ENCODE measurements at regions not wholly inside any gene's neighbourhood (a gene's known extent, or its start where the extent isn't known, plus 50 kb on each side); places are given as distances from the start of the nearest gene placed in this dataset.
"Not testable (repeated sequence)": the region's sequence is repeated elsewhere in the genome, so short reads cannot be mapped to it uniquely, and the experiment has no call there.

- dilution Hi-C loops (cut with HindIII; ENCODE audit: low sequenced_read_pairs, unreplicated experiment) = no loop called here
- no TSS peak for BruUV-seq (replicated peaks)
- POLR2A ChIA-PET (ENCODE audit: unreplicated experiment) = no interaction called here
These were observed 65.6 kb downstream of the OPTC start for GRCh38 chr1:203559523-203559922.

DNA sequence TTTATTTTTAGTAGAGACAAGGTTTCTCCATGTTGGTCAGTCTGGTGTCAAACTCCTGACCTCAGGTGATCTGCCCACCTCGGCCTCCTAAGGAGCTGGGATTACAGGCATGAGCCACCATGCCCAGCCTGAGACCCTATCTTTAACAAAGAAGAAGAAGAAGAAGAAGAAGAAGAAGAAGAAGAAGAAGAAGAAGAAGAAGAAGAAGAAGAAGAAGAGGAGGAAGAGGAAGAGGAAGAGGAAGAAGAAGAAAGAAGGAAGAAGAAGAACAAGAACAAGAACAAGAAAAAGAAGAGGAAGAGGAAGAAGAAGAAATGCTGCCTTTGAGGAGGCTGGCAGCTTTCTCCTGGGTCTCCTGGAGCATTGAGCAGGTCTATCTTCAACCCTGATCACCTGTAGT is 64.9 kb upstream of the ATP2B4 start:
- H3K4me3 ChIP-seq (ENCODE audit: insufficient read depth, low read depth, low read length); DNase-seq; H4K91ac ChIP-seq (ENCODE audit: insufficient read depth, low read depth, low read length); H3K9me3 ChIP-seq (ENCODE audit: control insufficient read depth, insufficient read depth, low read length); H3K36me3 ChIP-seq (ENCODE audit: control insufficient read depth, insufficient read depth, low read length); H2AK5ac ChIP-seq (ENCODE audit: low read depth, low read length); POLR2A ChIA-PET (ENCODE audit: unreplicated experiment); in situ Hi-C loops (cut with MboI; ENCODE audit: low sequenced_read_pairs); H3K18ac ChIP-seq (ENCODE audit: low read depth, low read length); intact Hi-C loops (cut with micrococcal nuclease); H3K9ac ChIP-seq (ENCODE audit: low read depth, low read length); BruUV-seq (replicated peaks); ATAC-seq (ENCODE audit: low read depth); dilution Hi-C loops (cut with HindIII; ENCODE audit: low sequenced_read_pairs, unreplicated experiment); H3K27ac ChIP-seq (ENCODE audit: insufficient read depth, low read length); H2AFZ ChIP-seq (replicated peaks; ENCODE audit: low read length, poor library complexity); H4K8ac ChIP-seq (ENCODE audit: low read depth in 2 of 2, low read length in 2 of 2); H4K5ac ChIP-seq (ENCODE audit: low read depth, low read length); H3K79me1 ChIP-seq (ENCODE audit: low read depth in 1 of 2, low read length in 2 of 2); H3K23ac ChIP-seq (ENCODE audit: low read depth, low read length); H2BK5ac ChIP-seq (ENCODE audit: low read depth, low read length, poor library complexity, severe bottlenecking); CTCF ChIA-PET; H4K20me1 ChIP-seq (ENCODE audit: insufficient read depth, low read length); H3K27me3 ChIP-seq (ENCODE audit: control insufficient read depth, insufficient read depth, low read length); H2AK9ac ChIP-seq (replicated peaks; ENCODE audit: low read depth, low read length, poor library complexity); H3K4me2 ChIP-seq (ENCODE audit: low read depth, low read length); H3K56ac ChIP-seq (ENCODE audit: extremely low read depth, insufficient read depth, low read length): not testable (repeated sequence)
- Histone ChIP-seq H3K4me1 (ENCODE audit: control insufficient read depth, insufficient read depth, low read length) (peaks cover 22% of the 10 kb centered on the region), H3K9me1 (ENCODE audit: insufficient read depth, low read length) (peaks cover 19% of the 10 kb centered on the region), H3K4ac (ENCODE audit: low read depth, low read length) (peak overlapping the region; percentile 13; the same call in 1 of the 2 replicates), H2BK20ac (ENCODE audit: low read depth, low read length) (peak overlapping the region; percentile 63; the same call in 1 of the 2 replicates), H2BK15ac (ENCODE audit: low read depth, low read length) (peak overlapping the region; percentile 42; the same call in 1 of the 3 replicates), H2BK120ac (ENCODE audit: low read depth, low read length) (peak overlapping the region; percentile 35; the same call in 1 of the 2 replicates), H3K14ac (replicated peaks; ENCODE audit: low read depth, low read length) (peak overlapping the region; percentile 40; the same call in 1 of the 2 replicates)
- no CpG with 5 or more reads among the region's 1 CpG for WGBS, 2 experiments (ENCODE audit: extremely low coverage in 2 of 2, insufficient read length in 1 of 2)

More at GRCh38 chr1:203559523-203559922, 65.6 kb downstream of the OPTC start:
- Histone ChIP-seq H3K9me3 (ENCODE audit: control insufficient read depth, insufficient read depth, low read length) (no peaks in the 10 kb centered on the region), H2BK20ac (ENCODE audit: low read depth, low read length) (peak overlapping the region; percentile 95), H2AK9ac (replicated peaks; ENCODE audit: low read depth, low read length, poor library complexity) (peak overlapping the region; percentile 98), H3K18ac (ENCODE audit: low read depth, low read length) (peak overlapping the region; percentile 77), H3K56ac (ENCODE audit: extremely low read depth, insufficient read depth, low read length) (peak overlapping the region; percentile 88), H3K4me2 (ENCODE audit: low read depth, low read length) (no peak overlapping the region), H3K4me3 (ENCODE audit: insufficient read depth, low read depth, low read length) (no peak overlapping the region), H3K9ac (ENCODE audit: low read depth, low read length) (peak overlapping the region; percentile 15; the same call in 1 of the 2 replicates), H3K9me1 (ENCODE audit: insufficient read depth, low read length) (peaks cover 29% of the 10 kb centered on the region), H2BK120ac (ENCODE audit: low read depth, low read length) (peak overlapping the region; percentile 96), H3K14ac (replicated peaks; ENCODE audit: low read depth, low read length) (peak overlapping the region; percentile 86), H2AK5ac (ENCODE audit: low read depth, low read length) (peak overlapping the region; percentile 95), H4K5ac (ENCODE audit: low read depth, low read length) (peak overlapping the region; percentile 69; the same call in 1 of the 2 replicates), H3K27ac (ENCODE audit: insufficient read depth, low read length) (peak overlapping the region; percentile 71), H4K8ac (ENCODE audit: low read depth in 2 of 2, low read length in 2 of 2) (peak overlapping the region; percentile 70 to 95), H2BK15ac (ENCODE audit: low read depth, low read length) (peak overlapping the region; percentile 87), H3K36me3 (ENCODE audit: control insufficient read depth, insufficient read depth, low read length) (no peaks in the 10 kb centered on the region), H4K20me1 (ENCODE audit: insufficient read depth, low read length) (no peaks in the 10 kb centered on the region), H3K4me1 (ENCODE audit: control insufficient read depth, insufficient read depth, low read length) (peaks cover 40% of the 10 kb centered on the region), H3K4ac (ENCODE audit: low read depth, low read length) (peak overlapping the region; percentile 96), H3K79me1 (ENCODE audit: low read depth in 1 of 2, low read length in 2 of 2) (peaks cover 0 to 17% of the 10 kb centered on the region in 2 experiments; a peak in 2 of 4 replicates), H2AFZ (replicated peaks; ENCODE audit: low read length, poor library complexity) (peak overlapping the region; percentile 46), H3K23ac (ENCODE audit: low read depth, low read length) (peak overlapping the region; percentile 84), H4K91ac (ENCODE audit: insufficient read depth, low read depth, low read length) (peak overlapping the region; percentile 98), H3K27me3 (ENCODE audit: control insufficient read depth, insufficient read depth, low read length) (no peaks in the 10 kb centered on the region), H2BK5ac (ENCODE audit: low read depth, low read length, poor library complexity, severe bottlenecking) (peak overlapping the region; percentile 98)
- DNase-seq (peak; percentile 87), ATAC-seq (ENCODE audit: low read depth) (0 out of 2 replicates have a peak, but pooled peaks have one; percentile 3)
- CTCF ChIA-PET = no interaction called here
- no CpG with 5 or more reads among the region's 6 CpGs for WGBS, 2 experiments (ENCODE audit: extremely low coverage in 2 of 2, insufficient read length in 1 of 2)
- in situ Hi-C loops (cut with MboI; ENCODE audit: low sequenced_read_pairs) (no loop called here), intact Hi-C loops (cut with micrococcal nuclease) (loop anchor here (2.0 to 5.0 kb wide), 3 partner anchors 47 to 238 kb away; partner anchors contain the start of genes ZBED6 and ZC3H11A)
- TF ChIP-seq RAD21 (IDR thresholded peaks at IDR 0.05; ENCODE audit: low read length) = peak; percentile 29; the same call in 1 of the 2 replicates
- TF ChIP-seq RFX5 (IDR thresholded peaks at IDR 0.05; ENCODE audit: low read depth, low read length) = no peak
- TF ChIP-seq POLR2A (IDR thresholded peaks at IDR 0.05; ENCODE audit: low read depth, low read length) = no peak
- peak; percentile 41; the same call in 1 of the 2 replicates for TF ChIP-seq FOS (IDR thresholded peaks at IDR 0.05; ENCODE audit: low read depth, low read length)
- TF ChIP-seq CHD1 (IDR thresholded peaks at IDR 0.05; ENCODE audit: low read depth, low read length) = 0 out of 2 replicates have a peak, but pooled peaks have one; percentile 75
- TF ChIP-seq MXI1 (IDR thresholded peaks at IDR 0.05; ENCODE audit: borderline replicate concordance, low read depth, low read length) = no peak
- 0 out of 2 replicates have a peak, but pooled peaks have one; percentile 22 for TF ChIP-seq BHLHE40 (IDR thresholded peaks at IDR 0.05; ENCODE audit: low read depth, low read length)
- no peak for TF ChIP-seq RCOR1 (IDR thresholded peaks at IDR 0.05; ENCODE audit: insufficient replicate concordance, low read length)
